Activated naive CD4-positive, alpha-beta T cell treated with anti-CD3 and anti-CD28 coated beads for 36 hours (primary cell): ENCODE measurements at regions not wholly inside any gene's neighbourhood (a gene's known extent, or its start where the extent isn't known, plus 50 kb on each side); places are given as distances from the start of the nearest gene placed in this dataset.
"Not testable (repeated sequence)": the region's sequence is repeated elsewhere in the genome, so short reads cannot be mapped to it uniquely, and the experiment has no call there.

Source experiments
- CTCF ChIA-PET: fragments of 350-600 bp; sonication (Branson Sonifier 250); formaldehyde crosslinking; loops from one replicate; lab custom pipeline; 2021; ENCODE audit warnings: antibody characterized with exemption; lab: Charles Lee
- DNase-seq: peaks from one replicate; pipeline ENCODE4 v3.0.0-alpha.2; 2020
- H3K27ac Mint-ChIP-seq: one replicate; pipeline ENCODE4 v1.8.0; 2021; ENCODE audit warnings: mild to moderate bottlenecking, mixed read lengths
- H3K27me3 Mint-ChIP-seq: one replicate; pipeline ENCODE4 v1.8.0; 2021; ENCODE audit warnings: low read depth, mixed read lengths
- H3K36me3 Mint-ChIP-seq: one replicate; pipeline ENCODE4 v1.8.0; 2021; ENCODE audit warnings: low read depth, mixed read lengths
- H3K4me1 Mint-ChIP-seq: one replicate; pipeline ENCODE4 v1.8.0; 2021; ENCODE audit warnings: low read depth, mixed read lengths
- H3K4me3 Mint-ChIP-seq: one replicate; pipeline ENCODE4 v1.8.0; 2021; ENCODE audit warnings: mild to moderate bottlenecking, moderate library complexity, mixed read lengths
- H3K9me3 Mint-ChIP-seq: one replicate; pipeline ENCODE4 v1.8.0; 2021; ENCODE audit warnings: mixed read lengths
- intact Hi-C: fragments of 100-400 bp; cut with micrococcal nuclease; formaldehyde crosslinking; loops from one replicate; pipeline ENCODE4 v1.15.1; 2023

GRCh38 chr13:51170128-51170497 is 52.1 kb upstream of the FAM124A start:
- DNase-seq, H3K4me1 Mint-ChIP-seq, H3K4me3 Mint-ChIP-seq, H3K27ac Mint-ChIP-seq, H3K9me3 Mint-ChIP-seq, intact Hi-C loops, H3K36me3 Mint-ChIP-seq: not testable (repeated sequence)
- peaks cover 18% of the 10 kb centered on the region for H3K27me3 Mint-ChIP-seq
- CTCF ChIA-PET, result interaction anchor here (0.6 kb wide), 1 partner anchor 115 kb away, joined by 3 read pairs; no protein-coding TSS in a partner anchor

- CTCF ChIA-PET, result interaction anchor here (0.6 kb wide), 1 partner anchor 114 kb away, joined by 3 read pairs; no protein-coding TSS in a partner anchor
- H3K27ac Mint-ChIP-seq, DNase-seq, H3K36me3 Mint-ChIP-seq, H3K4me3 Mint-ChIP-seq, H3K9me3 Mint-ChIP-seq, intact Hi-C loops, H3K4me1 Mint-ChIP-seq: not testable (repeated sequence)
- H3K27me3 Mint-ChIP-seq, result peaks cover 23% of the 10 kb centered on the region
Observed at GRCh38 chr13:51169303-51170127, 52.7 kb upstream of the FAM124A start.

DNA sequence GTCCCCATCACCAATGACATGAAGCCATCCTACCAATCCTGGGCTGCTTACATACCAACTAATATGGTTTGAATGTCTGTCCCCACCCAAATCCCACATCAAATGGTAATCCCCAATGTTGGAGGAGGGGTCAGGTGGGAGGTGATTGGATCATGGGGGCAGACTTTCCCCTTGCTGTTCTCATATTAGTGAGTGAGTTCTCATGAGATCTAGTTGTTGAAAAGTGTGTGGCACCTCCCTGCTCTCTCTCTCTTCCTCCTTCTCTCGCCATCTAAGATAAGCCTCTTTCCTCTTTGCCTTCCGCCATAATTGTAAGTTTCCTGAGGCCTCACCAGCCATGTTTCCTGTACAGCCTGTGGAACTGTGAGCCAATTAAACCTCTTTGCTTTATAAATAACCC is 53.6 kb upstream of the FAM124A start:
- DNase-seq, result no peak

GRCh38 chr13:51167393-51168191 is 54.6 kb upstream of the FAM124A start:
- Mint-ChIP-seq H3K36me3 (no peaks in the 10 kb centered on the region), H3K27ac (no peak overlapping the region), H3K4me1 (no peaks in the 10 kb centered on the region), H3K9me3 (no peaks in the 10 kb centered on the region), H3K4me3 (no peak overlapping the region), H3K27me3 (peaks cover 23% of the 10 kb centered on the region)
- CTCF ChIA-PET, result interaction anchor here (1.4 kb wide), 1 partner anchor 43 kb away, joined by 3 read pairs; no protein-coding TSS in a partner anchor
- intact Hi-C loops, result no loop called here
- no peak for DNase-seq

More for the DNA sequence above, 53.6 kb upstream of the FAM124A start:
- H3K9me3 Mint-ChIP-seq, result no peaks in the 10 kb centered on the region
- H3K27me3 Mint-ChIP-seq, result peaks cover 23% of the 10 kb centered on the region
- H3K4me3 Mint-ChIP-seq, result no peak overlapping the region
- no peak overlapping the region for H3K27ac Mint-ChIP-seq
- CTCF ChIA-PET, result no interaction called here
- intact Hi-C loops, result no loop called here
- H3K4me1 Mint-ChIP-seq, result no peaks in the 10 kb centered on the region
- no peaks in the 10 kb centered on the region for H3K36me3 Mint-ChIP-seq

GRCh38 chr13:51162701-51163100 is 51.6 kb upstream of the C13orf42 start:
- H3K9me3 Mint-ChIP-seq, result no peaks in the 10 kb centered on the region
- intact Hi-C loops, result no loop called here
- no peaks in the 10 kb centered on the region for H3K36me3 Mint-ChIP-seq
- H3K4me1 Mint-ChIP-seq, result peaks cover 6% of the 10 kb centered on the region
- CTCF ChIA-PET, result no interaction called here
- no peak for DNase-seq
- H3K27ac Mint-ChIP-seq, result no peak overlapping the region
- peaks cover 9% of the 10 kb centered on the region for H3K27me3 Mint-ChIP-seq
- H3K4me3 Mint-ChIP-seq, result no peak overlapping the region
